ENCODE measurements at regions not wholly inside any gene's neighbourhood (a gene's known extent, or its start where the extent isn't known, plus 50 kb on each side); places are given as distances from the start of the nearest gene placed in this dataset.

- TF ChIP-seq CTCF (IDR thresholded peaks at IDR 0.05) (no peak), POLR2A (IDR thresholded peaks at IDR 0.05) (no peak)
Measured at GRCh38 chr3:109442531-109442930, 105.2 kb upstream of the DPPA4 start.
